GM12891 (cell line): ENCODE measurements at regions not wholly inside any gene's neighbourhood (a gene's known extent, or its start where the extent isn't known, plus 50 kb on each side); places are given as distances from the start of the nearest gene placed in this dataset.

Experiments used
- PAX5 ChIP-seq: IDR thresholded peaks from 2 replicates; pipeline ENCODE4 v1.6.1; 2011; ENCODE audit warnings: low read length, moderate library complexity, mild to moderate bottlenecking; ENCODE audit not compliant: insufficient read depth, severe bottlenecking
- POLR2A ChIP-seq: IDR thresholded peaks from 2 replicates; pipeline ENCODE4 v1.6.1; 2011; ENCODE audit warnings: low read depth, low read length, control low read depth
- POLR2AphosphoS5 ChIP-seq: IDR thresholded peaks from 2 replicates; pipeline ENCODE4 v1.6.1; 2011; ENCODE audit warnings: low read depth, low read length, control low read depth
- POU2F2 ChIP-seq: IDR thresholded peaks from 2 replicates; pipeline ENCODE4 v1.6.1; 2011; ENCODE audit warnings: low read depth, mild to moderate bottlenecking, control low read depth, low read length, moderate library complexity
- SPI1 ChIP-seq: IDR thresholded peaks from 2 replicates; pipeline ENCODE4 v1.6.1; 2011; ENCODE audit warnings: low read depth, low read length, control low read depth
- TAF1 ChIP-seq: IDR thresholded peaks from 2 replicates; pipeline ENCODE4 v1.6.1; 2011; ENCODE audit warnings: low read depth, low read length, control low read depth

GRCh38 chr2:239903803-239904202 lies 121.3 kb downstream of the NDUFA10 start:
- no peak for TF ChIP-seq POLR2AphosphoS5
- no peak for TF ChIP-seq POLR2A
- TF ChIP-seq TAF1 = no peak
- TF ChIP-seq SPI1 = no peak
- no peak for TF ChIP-seq PAX5
- no peak for TF ChIP-seq POU2F2
